ENCODE measurements at regions not wholly inside any gene's neighbourhood (a gene's known extent, or its start where the extent isn't known, plus 50 kb on each side); places are given as distances from the start of the nearest gene placed in this dataset.

GRCh38 chr14:26810631-26811030, 212.8 kb upstream of the NOVA1 start:
- TF ChIP-seq MYNN (tag by site-specific recombination; IDR thresholded peaks at IDR 0.05; ENCODE audit: borderline replicate concordance), result no peak
- TF ChIP-seq CTCF (tag by site-specific recombination; IDR thresholded peaks at IDR 0.05), result no peak
- TF ChIP-seq REPIN1 (tag by site-specific recombination; IDR thresholded peaks at IDR 0.05; ENCODE audit: low read depth), result no peak
- no peak for TF ChIP-seq PBX3 (CRISPR knock-in tag; IDR thresholded peaks at IDR 0.05)
- TF ChIP-seq MZF1 (tag by site-specific recombination; IDR thresholded peaks at IDR 0.05; ENCODE audit: borderline replicate concordance), result no peak
- no peak for TF ChIP-seq ZNF510 (tag by site-specific recombination; IDR thresholded peaks at IDR 0.05; ENCODE audit: insufficient replicate concordance)
- no peak for TF ChIP-seq BCL6B (tag by site-specific recombination; IDR thresholded peaks at IDR 0.05)
- no peak for TF ChIP-seq ATF2 (tag by site-specific recombination; IDR thresholded peaks at IDR 0.05; ENCODE audit: low read depth)
- no peak for TF ChIP-seq ZFP37 (tag by site-specific recombination; IDR thresholded peaks at IDR 0.05)
- no peak for TF ChIP-seq YY1 (tag by site-specific recombination; IDR thresholded peaks at IDR 0.05)
- no peak for TF ChIP-seq ZNF335 (tag by site-specific recombination; conservative IDR thresholded peaks at IDR 0.05)
- no peak for TF ChIP-seq ZFP3 (tag by site-specific recombination; IDR thresholded peaks at IDR 0.05; ENCODE audit: low read depth)
- TF ChIP-seq ZNF488 (tag by site-specific recombination; IDR thresholded peaks at IDR 0.05), result no peak

All from HEK293 (cell line).